ENCODE measurements at regions not wholly inside any gene's neighbourhood (a gene's known extent, or its start where the extent isn't known, plus 50 kb on each side); places are given as distances from the start of the nearest gene placed in this dataset.
"Not testable (repeated sequence)": the region's sequence is repeated elsewhere in the genome, so short reads cannot be mapped to it uniquely, and the experiment has no call there.

DNA sequence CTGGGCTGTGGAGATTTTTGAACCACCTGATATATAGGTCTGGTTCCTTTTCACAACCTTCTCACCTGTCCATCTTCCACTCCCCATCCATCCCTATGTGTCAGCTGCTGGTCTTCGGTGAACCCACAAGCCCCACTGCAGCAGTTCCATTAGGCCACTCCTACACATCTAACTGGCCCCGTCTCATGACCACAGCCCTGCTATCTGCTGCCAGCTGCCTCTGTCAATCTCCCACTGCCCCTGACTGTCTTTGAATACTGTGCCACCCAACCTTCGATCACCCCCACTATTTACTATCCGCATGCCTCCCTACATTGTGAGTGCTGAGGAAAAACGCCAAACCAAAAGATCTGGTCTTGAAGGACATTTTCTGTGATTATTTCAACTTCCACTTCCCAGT, 795.4 kb downstream of the IGSF11 start:
- no peak for DNase-seq

DNA sequence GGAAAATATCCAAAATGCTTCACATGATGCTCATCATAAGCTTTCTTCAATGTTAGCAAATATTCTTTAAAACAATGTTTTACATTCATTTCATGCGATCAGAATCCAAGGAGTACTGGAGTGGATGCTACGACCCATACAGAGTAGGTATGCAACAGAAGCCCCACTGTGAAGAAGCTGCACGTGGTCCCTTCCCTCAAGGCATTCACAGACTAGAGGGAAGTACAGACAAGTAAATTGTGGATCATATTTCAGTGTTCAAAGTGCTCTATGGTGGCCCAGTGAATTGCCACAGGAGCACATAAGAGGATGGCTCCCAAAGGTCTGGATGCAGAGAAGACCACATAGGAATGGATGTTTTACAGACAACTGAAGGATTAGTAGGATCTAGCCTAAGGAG, 789.9 kb downstream of the IGSF11 start:
- no peak for DNase-seq

DNA sequence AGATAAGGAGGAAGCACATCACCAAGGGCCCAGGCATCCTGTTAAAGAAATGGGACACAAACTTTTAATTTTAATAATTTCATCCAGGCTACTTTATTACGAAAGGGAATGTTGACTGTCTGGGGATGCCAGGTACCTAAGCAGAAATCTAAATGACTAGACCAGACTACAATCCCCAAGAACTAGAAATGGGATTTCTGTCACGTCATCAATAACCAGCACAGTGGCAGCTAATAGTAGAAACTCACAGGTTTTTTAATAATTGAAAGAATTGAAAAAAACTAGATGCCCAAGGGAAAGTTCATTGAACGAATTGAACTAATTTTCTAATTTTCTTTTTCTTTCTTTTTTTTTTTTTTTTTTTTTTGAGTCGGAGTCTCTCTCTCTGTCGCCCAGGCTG, 789.3 kb downstream of the IGSF11 start:
- DNase-seq, result no peak

DNA sequence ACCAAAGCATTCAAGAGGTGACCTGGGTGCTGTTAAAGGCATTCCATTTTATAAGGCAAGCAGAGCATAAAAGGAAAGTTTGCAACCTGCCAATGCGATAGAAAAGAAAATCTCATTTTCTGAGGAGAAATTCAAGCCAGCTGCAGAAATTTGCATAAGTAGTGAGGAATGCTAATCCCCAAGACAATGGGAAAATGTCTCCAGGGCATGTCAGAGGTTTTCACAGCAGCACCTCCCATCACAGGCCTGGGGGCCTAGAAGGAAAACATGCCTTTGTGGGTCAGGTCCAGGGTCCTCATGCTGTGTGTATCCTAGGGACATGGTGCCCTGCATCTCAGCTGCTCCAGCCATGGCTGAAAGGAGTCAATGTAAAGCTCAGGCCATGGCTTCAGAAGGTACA, 775.8 kb downstream of the IGSF11 start:
- DNase-seq, result not testable (repeated sequence)

DNA sequence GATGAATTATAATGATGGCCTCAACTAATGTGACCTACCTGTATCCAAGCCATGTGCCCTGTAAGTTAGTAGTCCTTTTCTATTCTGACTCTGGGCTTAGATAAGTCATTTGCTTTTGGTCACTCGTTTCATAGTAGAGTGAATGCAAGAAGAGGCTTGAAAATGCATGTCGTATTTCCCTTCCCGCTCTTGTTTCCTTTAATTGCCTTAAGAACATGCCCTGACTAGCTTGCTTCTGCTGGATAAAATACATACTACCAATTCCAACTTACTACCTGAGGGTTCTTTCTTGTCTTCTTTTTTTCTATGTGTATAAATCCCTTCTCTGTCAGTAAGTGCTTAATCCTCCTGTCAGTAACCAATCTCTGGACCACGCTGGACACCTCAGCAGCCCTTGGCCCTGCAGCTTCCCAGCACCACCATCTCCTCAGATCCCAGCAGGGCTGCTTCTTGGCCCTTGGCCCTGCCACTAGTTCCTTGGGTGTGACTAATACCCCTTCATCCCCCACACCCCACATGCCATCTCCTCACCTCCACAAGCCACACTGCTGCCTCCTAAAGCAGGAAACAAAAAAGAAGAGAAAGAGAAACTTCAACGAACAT, 771.7 kb downstream of the IGSF11 start:
- no peak for DNase-seq

DNA sequence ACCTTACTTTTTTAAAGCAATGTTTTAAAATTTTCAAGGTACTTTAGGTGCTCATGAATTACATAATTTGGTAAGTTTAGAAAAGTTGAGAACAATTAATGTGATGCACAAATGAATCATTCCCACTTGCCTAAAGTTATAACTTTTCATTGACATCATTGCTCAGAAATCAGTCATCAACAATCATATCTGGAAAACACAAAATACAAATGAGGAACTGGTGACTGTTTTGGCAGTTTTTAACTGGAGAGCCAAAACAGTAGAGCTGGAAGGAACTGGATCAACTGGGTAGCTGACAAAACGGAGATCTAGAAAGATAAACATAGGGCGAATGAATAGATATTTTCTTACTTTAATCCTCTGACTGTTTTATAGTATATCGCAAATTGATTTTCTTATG, 767.1 kb downstream of the IGSF11 start:
- DNase-seq, result no peak

DNA sequence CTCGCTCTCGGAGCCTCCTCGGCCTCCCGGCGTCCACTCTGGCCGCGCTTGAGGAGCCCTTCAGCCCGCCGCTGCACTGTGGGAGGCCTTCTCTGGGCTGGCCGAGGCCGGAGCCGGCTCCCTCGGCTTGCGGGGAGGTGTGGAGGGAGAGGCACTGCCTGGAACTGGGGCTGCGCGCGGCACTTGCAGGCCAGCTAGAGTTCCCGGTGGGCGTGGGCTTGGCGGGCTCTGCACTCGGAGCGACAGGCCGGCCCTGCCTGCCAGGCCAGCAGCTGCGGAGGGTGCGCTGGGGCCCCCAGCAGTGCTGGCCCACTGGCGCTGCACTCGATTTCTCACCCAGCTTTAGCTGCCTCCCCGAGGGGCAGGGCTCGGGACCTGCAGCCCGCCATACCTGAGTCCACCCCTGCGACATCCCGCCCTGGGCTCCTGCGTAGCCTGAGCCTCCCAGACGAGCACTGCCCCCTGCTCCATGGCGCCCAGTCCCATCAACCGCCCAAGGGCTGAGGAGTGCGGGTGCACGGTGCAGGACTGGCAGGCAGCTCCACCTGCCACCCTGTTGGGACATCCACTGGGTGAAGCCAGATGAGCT, 765.0 kb downstream of the IGSF11 start:
- DNase-seq, result no peak

DNA sequence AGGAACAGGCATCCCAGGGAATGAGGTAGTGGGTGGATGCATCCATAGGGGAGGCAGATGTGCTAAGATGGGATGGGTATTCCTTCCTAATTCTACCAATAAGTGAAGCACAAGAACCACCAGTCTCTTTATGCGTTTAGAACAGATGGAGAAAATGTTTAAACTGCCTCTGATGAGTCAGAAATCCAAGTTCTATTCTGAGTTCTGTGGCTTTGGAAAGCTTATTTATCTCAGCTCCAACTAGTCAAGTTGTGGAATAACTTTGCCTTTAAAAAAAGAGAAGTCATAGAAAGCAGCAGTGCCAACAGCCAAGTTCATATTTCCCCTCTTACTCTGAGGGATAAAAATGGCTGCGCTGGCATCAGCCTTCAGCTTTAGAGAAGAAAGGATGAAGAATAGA, 761.7 kb downstream of the IGSF11 start:
- no peak for DNase-seq

DNA sequence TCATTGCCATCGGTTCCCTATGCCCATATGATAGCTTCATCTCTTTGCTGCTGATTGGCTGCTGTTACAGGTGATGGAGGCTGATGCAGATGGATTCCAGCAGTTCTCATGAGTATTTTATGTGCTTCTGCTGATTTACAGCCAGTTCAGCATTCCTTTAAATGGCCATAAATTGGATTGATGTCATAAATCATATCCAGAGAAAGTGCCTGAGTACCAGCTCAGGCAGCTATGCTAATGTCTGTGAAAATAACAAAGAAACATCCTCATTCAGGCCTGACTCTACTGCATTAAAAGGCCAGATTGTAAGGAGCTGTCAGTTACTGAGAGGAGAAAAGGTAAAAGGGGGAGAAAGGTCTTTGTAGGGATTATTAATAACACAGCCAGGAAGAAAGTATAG, 756.8 kb downstream of the IGSF11 start:
- no peak for DNase-seq

DNA sequence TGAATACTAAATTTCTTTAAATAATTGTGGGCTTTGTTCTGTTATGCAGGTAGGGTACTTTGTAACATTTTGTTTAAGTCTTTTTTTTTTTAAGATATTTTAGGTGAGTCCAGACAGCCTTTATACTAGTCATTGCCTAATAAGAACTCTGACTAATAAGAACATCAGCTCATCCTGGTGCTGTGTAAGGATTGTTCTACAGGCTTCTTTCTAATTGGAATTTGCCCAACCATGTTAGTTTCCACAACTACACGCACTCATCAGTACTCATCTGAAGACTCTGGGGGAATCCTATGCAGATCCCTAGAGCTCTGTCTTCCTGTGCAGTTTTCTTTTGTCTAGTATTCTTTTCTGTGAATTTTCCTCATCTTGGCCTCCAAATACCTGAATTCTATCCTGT, 741.8 kb downstream of the IGSF11 start:
- no peak for DNase-seq

DNA sequence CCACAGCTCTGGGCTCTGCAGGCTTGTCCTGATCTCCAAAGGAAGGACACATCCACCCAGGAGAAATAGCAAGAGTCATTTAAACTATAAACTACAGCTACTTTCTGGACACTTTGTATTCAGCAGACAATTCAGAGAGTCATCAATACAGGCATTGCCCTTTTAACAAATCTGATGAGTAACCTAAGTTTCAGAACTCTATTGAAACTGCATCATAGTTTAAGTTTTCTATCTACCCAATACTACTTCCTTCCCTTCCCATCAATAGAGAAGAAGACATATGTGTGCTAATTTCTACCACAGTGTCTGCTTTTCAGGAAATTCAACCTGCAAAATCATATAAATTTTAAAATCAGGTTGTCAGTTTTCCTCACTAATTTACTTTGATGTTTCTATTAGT, 736.5 kb downstream of the IGSF11 start:
- no peak for DNase-seq

DNA sequence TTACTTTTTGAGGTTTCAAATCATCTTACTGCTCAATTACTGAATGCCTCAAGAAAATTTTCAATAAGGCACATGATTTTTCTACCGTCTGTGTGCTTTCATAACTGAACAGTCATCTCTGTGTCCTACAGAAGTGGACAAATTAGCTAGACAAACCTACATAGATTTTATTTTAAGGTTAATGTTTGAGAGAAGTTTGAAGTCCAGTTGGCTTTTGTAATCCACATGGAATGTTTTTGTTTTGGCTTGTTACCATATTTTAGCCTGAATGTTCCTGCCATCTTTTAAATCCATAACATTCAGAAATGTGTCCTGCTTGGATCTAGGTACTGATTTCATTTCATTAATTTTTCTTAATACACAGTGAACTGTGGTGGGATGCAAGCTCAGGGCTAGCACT, 730.1 kb downstream of the IGSF11 start:
- no peak for DNase-seq

DNA sequence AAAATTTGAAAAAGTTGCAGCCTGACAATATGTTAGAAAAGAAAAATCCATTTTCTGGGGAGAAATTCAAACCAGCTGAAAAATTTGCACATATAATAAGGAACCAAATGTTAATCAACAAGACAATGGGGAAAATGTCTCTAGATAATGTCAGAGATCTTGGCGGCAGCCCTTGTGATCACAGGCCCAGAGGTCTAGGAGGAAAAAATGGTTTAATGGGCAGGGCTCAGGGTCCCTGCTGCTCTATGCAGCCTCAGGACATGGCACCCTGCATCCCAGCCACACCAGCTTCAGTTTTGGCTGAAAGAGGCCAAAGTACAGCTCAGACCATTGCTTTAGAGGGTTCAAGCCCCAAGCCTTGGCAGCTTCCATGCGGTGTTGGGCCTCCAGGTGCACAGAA, 701.9 kb downstream of the IGSF11 start:
- no peak for DNase-seq

DNA sequence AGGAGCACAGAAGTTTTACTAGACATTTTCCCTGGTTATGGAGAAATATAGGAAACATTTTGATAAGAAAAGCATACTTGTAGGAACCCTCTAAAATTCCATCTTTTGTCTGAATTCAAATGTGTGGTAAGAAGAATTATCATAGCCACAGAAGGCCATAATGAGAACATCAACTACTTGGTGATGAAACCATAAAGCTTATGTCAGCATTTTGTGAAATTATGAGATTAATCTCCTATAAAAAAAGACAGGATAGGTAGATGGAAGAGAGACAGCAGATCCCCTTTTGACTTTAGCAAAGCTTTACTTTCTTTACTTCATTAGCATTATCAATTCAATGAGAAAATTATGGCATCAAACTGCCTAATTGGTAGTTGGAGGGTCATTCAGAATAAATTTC, 697.0 kb downstream of the IGSF11 start:
- no peak for DNase-seq

DNA sequence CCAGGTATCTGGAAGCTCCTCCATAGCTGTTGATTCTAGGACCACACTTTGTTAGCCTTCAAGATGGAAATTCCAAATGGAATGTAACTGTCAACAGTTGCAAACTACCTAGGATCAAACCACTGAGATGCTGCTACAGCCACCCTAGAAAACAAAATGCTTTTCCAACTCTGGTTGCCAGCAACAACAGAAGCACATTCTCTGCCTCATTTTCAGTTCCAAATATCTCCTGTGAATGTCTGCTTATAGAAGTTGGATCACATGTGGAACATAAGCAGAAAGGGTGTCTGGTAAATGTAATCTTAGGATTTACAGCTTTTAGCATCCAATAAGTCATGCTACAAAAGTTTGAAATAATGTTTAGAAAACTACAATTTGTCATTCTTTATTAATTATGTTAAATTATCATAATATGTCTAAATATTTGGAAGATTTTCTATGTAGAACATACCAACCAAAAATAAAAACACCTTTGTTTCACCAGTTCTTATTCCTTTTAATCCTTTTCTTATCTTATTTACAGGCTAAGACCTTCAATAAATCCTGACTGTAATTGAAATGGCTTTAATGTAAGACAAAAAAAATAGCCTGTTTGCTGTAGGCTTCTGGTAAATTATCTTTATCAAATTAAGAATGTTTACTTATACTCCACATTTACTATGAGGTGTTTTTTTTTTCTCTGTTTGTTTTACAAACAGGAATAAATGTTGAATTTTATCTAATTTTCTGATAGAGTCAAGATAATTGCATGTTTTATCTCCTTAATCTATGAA, 687.1 kb downstream of the IGSF11 start:
- DNase-seq, result no peak

DNA sequence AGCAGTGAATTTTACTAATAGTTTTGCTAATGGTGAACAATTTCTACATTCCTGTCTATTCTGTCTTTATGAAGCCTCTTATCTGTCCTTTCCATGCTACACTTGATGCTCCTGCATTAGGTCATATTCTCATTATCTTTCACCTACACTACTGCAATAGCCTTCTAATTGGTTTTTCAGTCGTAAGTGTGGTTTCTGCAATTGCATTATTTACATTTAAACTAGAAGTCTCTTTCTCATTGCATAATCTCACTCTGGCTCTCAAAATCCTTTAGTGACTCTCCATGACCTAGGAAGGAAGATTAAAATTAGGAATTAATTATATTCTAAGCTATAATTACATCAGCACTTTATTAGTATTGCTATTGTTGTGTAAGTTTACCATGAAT, 686.5 kb downstream of the IGSF11 start:
- DNase-seq, result no peak

DNA sequence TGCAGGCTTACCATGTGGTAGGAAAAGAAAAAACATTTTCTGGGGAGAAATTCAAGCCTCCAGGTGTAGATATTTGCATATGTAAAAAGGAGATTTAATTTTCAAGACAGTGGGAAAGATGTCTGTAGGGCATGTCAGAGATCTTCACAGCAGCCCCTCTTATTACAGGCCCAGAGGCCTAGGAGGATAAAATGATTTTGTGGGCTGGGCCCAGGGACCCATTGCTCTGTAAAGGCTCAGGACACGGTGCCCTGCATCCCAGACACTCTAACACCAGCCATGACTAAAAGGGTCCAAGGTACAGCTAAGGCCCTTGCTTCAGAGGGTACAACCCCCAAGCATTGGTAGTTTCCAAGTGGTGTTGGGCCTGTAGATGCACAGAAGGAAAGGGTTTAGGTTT, 680.1 kb downstream of the IGSF11 start:
- no peak for DNase-seq

DNA sequence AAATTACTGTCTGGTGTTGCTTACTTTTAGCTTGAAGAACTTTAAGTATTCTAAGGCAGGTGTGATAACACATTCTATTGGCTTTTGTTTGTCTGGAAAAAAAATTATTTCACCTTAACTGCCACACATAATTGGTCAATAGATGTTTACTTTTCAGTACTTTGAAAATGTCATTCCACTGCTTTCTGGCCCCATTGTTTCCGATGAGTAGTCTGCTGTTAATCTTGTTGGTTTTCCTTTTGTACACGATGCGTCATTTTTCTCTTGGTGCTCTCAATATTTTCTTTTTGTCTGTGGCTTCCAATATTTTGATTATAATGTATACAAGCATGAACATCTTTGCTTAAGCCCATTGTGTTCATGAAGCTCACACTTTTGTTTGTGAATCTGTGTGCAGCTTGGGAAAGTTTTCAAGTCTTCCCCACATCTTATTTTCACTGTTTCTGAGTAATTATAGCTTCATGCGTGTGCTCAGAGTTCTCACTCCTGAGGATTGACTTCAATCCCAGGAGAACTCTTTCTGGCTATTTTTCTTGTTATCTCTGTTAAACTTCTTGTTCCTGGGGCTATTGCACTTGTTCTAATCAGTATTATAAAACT, 664.7 kb downstream of the IGSF11 start:
- no peak for DNase-seq

DNA sequence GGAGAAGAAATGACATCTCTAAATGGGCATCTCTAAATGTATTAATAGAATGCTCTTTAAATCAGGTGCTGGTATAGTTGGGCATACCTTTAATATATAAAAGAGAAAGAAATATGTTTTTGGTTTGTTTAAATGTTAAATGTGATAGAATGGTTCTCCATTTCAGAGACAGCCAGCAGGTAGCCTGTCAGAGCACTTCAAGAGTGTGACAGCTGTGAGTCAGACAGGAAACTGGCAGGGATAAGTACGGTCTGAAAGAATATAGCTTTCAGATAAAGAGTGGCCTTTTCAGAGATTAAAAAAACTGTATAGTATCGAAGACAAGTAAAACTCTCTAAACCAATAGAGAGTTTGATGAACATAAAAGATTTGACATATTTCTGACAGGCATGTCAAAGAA, 654.1 kb downstream of the IGSF11 start:
- no peak for DNase-seq

DNA sequence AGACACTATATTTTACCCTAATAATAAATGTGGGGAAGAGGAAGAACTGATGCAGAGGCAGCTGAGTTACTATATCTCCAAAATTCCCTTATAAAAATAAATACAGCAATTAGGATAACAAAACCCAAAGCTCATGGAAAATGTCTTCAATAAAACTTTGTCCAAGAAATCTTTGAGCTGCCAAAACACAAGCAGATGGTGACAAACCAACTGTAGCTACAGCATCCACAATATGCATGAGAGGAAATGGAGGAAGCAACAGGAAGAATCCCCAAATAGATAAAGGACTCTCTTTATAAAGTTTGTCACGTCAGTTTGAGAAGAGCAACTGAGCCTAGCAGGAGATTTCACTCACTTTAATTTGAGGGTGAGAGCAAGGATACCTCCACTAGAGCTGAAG, 638.2 kb downstream of the IGSF11 start:
- no peak for DNase-seq

DNA sequence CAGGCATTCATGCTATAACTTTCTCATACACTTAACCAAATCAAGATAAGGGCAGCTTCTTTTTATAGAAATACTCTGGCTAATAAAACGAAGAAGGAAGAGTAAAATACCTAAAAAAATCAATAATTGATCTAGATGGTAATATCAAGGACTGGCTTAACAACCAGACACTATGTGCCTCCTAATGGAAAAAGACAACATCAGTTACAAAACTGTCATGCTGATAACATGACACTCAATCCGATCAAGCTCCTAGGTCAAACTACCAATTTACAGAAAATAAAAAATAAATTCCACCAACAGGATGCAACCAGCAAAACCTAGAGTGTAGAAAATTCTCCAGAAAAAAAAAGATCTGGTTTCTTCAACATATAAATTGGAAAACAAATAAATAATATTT, 634.6 kb downstream of the IGSF11 start:
- DNase-seq, result no peak

DNA sequence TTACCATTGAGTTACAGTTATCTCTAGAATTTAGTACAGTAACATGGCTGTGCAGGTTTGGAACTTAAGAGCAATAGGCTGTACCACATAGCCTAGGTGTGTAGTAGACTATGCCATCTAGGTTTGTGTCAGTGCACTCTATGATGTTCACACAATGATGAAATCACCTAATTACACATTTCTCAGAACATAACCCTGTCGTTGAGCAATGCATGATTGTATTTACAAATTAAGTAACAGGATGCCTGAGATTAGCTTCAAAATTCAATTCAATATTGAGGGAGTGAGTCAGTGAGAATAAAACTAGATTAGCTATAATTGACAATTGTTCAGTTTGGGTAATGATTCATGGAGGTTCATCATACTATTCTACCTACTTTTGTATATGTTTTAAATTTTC, 633.8 kb downstream of the IGSF11 start:
- DNase-seq, result no peak

DNA sequence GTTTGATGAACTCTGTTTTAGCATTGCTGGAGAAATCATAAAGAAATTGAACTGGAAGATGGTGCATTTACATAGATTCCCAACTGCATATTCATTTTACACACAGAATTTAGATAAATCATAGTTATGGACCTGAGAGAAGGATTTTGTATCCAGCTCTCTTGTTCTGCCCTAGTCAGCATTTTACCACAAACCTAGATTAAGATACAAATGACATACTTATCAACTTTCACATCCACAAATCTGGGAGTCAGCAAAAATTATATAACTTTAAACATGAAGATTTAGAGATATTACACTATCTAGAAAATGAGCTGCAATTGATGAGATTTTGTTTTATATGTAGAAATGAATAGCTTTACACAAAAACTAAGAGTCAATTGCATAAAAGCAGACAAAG, 632.8 kb downstream of the IGSF11 start:
- DNase-seq, result no peak
